Neural cell (in vitro differentiated cells): ENCODE measurements at regions not wholly inside any gene's neighbourhood (a gene's known extent, or its start where the extent isn't known, plus 50 kb on each side); places are given as distances from the start of the nearest gene placed in this dataset.

Experiments used
- EP300 ChIP-seq: fragments of 450-650 bp; conservative IDR thresholded peaks from 2 replicates; pipeline ENCODE4 v1.6.1; 2014; ENCODE audit warnings: antibody characterized with exemption, mild to moderate bottlenecking, moderate library complexity; ENCODE audit not compliant: poor library complexity, severe bottlenecking
- EZH2 ChIP-seq: fragments of 200-600, 300-800 bp; shearing (Covaris generic), sonication (generic); IDR thresholded peaks from 2 replicates; pipeline ENCODE4 v1.6.1; 2014; ENCODE audit warnings: antibody characterized with exemption, low read length, borderline replicate concordance, mild to moderate bottlenecking; ENCODE audit not compliant: insufficient read depth, poor library complexity, severe bottlenecking
- POLR2AphosphoS5 ChIP-seq: IDR thresholded peaks from 2 replicates; pipeline ENCODE4 v1.6.1; 2012
- RAD21 ChIP-seq: fragments of 450-650 bp; conservative IDR thresholded peaks from 2 replicates; pipeline ENCODE4 v1.6.1; 2014; ENCODE audit warnings: antibody characterized with exemption, mild to moderate bottlenecking, moderate library complexity
- TF ChIP-seq, protein P1 (sequence below): fragments of 450-650 bp; IDR thresholded peaks from 2 replicates; pipeline ENCODE4 v1.5.1; 2014; ENCODE audit warnings: antibody characterized with exemption, mild to moderate bottlenecking, moderate library complexity; ENCODE audit not compliant: poor library complexity, severe bottlenecking

DNA sequence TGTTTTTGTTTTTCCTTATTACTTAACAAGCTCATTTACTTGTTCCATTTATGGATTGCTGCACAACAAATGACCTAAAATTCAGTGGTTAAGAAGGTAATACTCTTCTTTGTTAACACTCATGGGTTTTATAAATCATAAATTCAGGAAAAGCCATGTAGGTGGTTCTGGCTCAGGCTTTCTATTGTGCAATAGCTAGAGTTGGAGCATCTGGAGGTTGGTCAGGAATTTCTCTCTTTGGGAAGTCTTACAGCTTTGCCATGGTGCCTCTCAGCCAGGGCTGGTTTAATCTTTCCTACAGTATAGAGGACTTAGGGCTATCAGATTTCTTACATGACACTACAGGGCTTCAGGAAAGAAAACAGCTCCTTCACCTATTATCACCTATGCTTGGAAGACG, 1677.1 kb downstream of the KCNT2 start:
- TF ChIP-seq, protein P1, sequence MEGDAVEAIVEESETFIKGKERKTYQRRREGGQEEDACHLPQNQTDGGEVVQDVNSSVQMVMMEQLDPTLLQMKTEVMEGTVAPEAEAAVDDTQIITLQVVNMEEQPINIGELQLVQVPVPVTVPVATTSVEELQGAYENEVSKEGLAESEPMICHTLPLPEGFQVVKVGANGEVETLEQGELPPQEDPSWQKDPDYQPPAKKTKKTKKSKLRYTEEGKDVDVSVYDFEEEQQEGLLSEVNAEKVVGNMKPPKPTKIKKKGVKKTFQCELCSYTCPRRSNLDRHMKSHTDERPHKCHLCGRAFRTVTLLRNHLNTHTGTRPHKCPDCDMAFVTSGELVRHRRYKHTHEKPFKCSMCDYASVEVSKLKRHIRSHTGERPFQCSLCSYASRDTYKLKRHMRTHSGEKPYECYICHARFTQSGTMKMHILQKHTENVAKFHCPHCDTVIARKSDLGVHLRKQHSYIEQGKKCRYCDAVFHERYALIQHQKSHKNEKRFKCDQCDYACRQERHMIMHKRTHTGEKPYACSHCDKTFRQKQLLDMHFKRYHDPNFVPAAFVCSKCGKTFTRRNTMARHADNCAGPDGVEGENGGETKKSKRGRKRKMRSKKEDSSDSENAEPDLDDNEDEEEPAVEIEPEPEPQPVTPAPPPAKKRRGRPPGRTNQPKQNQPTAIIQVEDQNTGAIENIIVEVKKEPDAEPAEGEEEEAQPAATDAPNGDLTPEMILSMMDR, result no peak
- TF ChIP-seq EZH2, result no peak
- no peak for TF ChIP-seq EP300
- no peak for TF ChIP-seq POLR2AphosphoS5
- TF ChIP-seq RAD21, result no peak
